HG03159 (cell line): ENCODE measurements at regions not wholly inside any gene's neighbourhood (a gene's known extent, or its start where the extent isn't known, plus 50 kb on each side); places are given as distances from the start of the nearest gene placed in this dataset.
"Not testable (repeated sequence)": the region's sequence is repeated elsewhere in the genome, so short reads cannot be mapped to it uniquely, and the experiment has no call there.

Experiments
- ATAC-seq: cut with Tn5 transposase; IDR thresholded peaks from one replicate; pipeline ENCODE4 v1.9.1; 2021; ENCODE audit warnings: mild to moderate bottlenecking, moderate library complexity; ENCODE audit not compliant: unreplicated experiment

DNA sequence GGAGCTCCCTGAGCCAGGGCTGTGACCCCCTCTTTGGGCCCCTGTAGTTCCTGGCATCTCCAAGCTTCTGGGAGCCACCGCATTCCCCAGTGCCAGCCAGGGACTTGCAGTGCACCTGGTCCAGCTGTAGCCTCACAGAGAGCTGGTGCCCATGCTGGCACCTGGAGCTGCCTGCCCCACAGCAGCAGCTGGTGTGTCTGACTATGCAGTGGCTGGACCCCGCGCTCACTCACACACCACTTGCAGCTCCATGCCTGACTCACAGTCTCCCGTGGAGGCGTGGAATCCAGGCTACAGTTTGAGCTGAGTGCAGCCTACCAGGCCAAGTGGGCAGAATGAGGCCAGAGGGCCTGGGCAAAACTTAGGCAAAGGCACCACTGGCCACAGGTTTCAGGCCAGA, 102.2 kb upstream of the NAMPT start:
- no peak for ATAC-seq

DNA sequence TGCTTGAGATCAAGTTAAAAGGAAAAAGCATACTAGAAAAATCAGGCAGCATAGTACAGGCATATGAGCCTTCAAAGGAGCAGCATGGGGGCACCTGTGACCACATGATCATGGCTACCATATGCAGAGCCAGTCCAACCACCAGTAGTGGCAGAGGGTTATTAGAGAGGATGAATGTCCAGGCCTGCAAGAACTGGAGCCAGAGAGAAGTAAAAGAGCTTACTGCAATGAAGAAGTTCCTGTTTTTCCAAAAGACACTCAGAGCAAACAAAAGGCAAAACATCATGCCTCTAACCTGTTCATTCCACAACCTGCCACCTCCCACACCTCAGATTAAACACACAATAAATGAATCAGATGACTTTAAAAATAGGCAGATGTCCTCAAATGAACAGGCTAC, 99.6 kb upstream of the NAMPT start:
- no peak for ATAC-seq

DNA sequence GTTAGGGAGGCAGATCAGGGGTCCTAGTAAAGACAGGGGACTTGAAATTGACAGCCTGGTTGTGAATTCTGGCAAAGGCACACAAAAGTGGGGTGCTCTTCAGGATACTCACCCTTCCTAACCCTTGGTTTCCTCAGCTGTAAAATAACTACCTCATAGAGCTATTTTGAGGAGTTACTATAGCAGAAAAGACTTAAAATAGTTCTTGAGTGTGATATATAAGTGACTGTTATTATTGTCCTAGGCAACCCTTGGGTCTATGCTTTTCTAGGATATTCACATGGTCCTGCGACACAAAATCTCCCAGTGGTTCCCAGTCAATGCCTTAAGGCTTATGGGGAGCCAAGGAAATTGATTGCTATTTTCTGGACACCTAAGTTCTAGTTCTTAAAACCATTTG, 98.1 kb upstream of the NAMPT start:
- ATAC-seq = no peak

DNA sequence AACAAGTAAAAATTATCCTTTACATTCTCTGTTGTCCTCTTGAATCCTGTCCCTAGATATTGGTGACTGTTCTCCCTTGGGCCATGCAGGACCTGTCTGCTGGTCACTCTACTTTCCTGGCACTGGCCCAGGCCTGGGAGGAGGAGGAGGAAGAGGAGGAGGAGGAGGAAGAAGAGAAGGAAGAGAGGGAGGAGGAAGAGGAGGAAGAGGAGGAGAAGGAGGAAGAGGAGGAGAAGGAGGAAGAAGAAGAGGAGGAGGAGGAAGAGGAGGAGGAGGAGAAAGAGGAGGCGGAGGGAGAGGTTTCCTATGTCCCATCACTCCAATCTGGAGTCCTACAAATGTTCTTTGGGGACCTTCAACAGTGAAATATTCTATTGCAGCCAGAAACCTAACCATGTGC, 97.3 kb upstream of the NAMPT start:
- no peak for ATAC-seq

DNA sequence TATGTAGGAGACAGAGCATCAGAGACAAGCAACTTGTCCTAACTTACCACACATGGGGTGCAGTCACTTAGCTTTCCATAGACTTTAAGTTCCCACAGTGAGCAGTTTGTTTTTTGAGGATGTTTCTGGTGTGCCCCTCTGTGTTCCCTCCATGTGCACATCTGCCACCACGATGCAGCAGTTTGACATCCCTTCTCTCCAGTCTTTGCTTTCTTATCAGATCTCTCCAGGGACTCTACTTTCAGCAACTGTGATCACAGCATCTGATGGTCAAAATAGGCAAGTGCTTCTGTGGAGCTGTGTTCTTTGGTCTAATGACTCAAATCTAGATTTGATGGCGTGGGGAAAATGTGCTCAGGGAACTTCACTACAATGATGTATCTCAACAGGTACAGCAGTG, 96.5 kb upstream of the NAMPT start:
- no peak for ATAC-seq

DNA sequence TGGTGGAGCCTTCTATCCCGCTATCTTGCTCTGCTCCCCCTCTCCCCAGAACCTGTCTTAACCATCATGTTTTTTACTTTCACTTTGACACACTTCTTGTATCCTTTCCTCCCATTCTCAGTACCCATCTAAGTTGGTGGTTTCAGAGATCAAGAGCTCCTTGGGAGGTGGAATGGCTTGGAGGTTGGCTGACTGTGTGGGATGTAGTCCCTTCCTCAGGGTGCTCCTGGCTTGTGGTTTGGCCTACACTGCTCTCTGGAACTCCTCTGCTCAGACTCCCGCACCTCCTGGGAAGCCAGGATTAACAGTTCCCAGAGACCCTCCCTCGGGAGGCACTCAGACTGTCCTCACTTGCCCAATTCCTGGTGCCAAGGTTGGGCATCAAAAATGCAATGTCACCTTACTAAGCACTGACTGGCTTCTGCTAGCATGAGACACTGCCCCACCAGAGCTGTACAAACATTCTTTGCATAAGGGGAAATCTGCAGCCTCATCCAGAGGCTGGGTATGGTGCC, 93.1 kb upstream of the NAMPT start:
- ATAC-seq = no peak

DNA sequence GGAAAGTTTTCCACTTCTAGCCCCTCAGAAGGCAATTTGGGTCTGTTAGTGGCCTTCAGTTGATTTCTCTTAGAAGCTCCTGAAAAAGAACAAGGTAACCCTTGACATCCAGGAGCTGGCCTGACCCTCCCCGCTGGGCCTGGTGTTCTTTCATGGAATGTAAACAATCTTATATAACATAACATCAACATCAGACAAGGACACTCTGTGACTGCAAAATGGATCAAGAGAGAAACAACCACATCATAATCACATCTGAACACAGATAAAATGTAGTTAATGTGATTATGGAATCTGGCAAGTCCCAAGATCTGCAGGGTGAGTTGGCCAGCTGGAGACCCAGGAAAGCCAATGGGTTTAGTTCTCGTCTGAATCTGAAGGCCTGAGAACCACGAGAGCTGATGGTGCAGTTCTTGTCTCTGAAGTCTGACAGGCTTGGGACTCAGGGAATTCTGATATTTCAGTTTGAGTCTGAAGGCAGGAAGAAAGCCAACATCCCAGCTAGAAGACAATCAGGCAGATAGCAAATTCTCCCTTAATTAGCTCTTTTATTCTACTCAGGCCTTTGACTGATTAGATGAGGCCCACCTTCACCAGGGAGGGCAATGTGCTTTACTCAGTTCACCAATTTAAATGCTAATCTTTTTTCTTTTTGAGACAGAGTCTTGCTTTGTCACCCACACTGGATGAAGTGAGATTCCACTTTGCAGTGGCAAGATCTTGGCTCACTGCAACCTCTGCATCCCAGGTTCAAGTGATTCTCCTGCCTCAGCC, 91.4 kb upstream of the NAMPT start:
- no peak for ATAC-seq

DNA sequence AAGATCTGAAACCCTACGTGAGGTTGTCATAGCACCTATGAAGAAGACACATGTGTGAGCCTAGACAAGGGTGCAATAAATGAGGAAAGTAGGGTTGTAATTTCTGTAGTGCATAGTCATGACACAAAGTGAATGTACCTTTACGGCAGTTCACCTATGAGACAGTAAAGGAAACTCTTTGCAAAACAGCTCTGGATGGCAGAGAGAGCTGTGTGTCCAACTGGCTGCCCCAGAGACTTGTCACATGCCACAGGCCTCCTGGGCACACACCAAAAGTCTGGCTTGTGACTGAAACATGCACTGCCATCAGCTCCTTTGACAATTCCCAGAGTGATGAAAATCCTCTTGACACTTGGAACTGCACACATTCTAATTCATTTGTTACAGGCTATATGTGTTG, 90.7 kb upstream of the NAMPT start:
- ATAC-seq = no peak

DNA sequence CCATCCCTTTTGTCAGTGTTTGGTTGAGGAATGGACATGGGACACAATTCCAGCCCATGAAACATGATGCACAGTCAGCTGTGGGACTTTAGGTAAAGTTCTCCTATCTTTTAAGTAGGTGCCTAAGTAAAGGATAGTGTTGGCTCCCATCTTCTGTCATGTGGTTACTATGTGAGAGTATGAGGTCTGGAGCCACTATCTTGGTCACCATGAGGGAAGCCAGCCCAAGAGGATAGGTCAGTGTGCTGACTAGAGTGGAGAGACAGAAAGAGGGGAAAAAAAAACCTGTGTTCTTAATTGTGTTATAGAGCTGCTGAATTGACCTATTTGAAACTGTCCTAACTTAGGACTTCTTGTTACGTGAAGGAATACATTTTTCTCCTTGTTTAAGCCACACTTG, 89.7 kb upstream of the NAMPT start:
- no peak for ATAC-seq

DNA sequence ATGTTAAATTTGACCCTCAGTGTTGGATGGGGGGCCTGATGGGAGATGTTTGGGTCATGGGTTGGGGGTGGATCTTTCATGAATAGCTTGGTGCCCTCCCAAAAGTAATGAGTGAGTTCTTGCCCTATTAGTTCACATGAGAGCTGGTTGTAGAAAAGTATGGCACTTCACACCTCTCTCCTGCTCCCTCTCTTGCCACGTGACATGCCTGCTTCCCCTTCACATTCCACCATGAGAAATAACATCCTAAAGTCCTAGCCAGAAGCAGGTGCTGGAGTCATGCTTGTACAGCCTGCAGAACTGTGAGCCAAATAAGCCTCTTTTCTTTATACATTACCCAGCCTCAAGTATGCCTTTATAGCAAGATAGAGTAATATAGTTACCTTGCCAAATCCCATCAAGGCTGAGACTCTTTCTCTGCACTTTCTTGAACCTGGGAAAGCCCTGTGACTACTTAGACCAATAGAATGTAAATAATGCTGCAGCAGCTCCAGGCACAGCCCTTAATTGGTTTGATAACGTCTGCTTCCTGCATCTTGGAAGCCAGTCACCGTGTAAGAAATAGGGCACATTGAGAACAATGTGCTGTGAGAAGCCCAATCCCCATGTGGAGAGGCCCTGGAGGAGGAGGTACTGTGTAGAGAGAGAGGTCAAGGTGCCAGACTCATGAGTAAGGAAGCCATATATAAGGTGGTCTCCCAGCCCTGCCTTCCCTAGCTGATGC, 88.0 kb upstream of the NAMPT start:
- no peak for ATAC-seq

DNA sequence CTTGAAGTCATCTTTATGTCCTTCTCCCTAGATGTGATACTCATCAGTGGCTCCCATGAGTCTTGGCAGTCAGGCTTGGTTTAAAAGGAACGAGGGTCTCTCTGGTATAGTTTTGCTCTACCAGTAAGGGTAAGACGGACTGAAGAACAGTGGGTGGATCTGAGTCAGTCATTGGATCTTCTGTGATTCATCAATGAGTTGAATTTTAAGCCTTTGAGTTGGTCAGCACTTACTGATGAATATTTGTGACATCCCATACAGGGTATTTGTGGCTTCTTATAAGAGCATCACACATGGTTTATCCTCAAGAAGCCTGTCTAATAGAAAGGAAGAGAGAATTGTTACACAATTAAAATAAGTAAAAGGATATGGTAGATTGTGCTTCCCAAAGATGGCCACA, 87.3 kb upstream of the NAMPT start:
- no peak for ATAC-seq

DNA sequence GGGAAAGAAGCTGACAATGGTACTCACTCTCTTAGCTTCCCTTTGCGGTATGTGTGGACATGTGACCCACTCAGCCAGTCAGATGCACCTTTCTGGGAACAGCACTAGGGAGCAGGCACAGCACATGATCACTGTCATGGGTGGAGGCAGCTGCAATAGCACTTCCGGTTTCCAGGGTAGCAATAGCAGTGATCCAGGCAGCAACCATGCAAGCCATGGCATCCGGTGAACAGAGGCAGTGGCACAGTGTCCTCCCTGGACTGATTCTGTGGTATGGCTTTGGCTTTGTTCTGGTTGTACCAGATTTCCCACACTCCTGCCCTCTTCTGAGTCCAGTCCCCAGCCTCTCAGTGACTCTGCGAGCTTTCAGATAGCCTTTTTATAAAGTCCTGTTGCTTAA, 86.8 kb upstream of the NAMPT start:
- ATAC-seq = no peak

DNA sequence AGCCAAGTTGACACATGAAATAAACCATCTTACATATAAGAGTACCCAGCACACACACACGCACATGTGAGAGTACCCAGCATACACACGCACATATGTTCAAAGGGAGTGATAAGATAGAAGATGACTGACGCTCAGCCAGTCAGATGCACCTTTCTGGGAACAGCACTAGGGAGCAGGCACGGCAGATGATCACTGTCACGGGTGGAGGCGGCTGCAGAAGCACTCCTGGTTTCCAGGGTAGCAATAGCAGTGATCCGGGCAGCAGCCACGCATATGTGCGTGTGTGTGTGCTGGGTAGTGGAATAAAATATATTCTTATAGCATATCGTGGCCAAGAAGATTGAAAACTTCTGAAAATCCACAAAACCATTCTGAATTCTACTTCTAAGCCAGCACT, 85.8 kb upstream of the NAMPT start:
- no peak for ATAC-seq

DNA sequence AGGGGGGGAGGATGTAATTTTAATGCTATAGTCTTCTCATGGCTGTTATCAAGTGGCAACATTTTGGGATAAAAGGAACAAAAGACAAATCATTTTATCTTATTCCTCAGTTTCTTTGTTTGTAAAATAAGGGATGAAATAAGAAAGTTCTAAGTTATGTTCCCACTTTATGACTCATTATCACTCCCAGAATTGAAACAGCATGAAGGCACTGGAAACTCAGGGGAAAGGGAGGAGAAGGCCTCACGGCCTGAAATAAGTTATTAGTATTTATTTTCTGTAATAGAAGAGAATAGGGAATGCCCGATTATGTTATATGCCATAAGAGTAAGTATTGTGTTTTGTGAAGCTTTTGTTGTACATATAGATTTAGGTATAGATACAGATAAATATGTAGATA, 85.0 kb upstream of the NAMPT start:
- ATAC-seq = no peak

DNA sequence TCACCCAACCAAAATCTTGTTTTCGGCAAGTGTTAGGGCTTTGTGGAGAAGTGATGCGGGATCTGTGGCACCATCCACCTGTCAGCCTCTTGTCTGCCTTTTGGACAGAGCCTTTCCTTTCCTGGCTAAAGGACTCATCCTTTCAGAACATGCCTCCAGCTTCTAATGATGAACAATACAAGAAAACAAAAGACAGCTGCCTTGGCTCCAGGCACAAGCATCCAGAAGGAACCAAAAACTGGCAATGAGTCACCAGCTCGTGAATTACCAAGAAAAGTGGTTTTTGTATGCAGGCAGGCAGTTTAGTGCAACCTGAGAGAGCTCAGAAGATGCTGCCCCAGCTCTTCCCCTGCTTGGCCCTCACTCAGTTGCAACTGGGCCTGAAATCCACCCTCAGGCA, 84.6 kb upstream of the NAMPT start:
- no peak for ATAC-seq

DNA sequence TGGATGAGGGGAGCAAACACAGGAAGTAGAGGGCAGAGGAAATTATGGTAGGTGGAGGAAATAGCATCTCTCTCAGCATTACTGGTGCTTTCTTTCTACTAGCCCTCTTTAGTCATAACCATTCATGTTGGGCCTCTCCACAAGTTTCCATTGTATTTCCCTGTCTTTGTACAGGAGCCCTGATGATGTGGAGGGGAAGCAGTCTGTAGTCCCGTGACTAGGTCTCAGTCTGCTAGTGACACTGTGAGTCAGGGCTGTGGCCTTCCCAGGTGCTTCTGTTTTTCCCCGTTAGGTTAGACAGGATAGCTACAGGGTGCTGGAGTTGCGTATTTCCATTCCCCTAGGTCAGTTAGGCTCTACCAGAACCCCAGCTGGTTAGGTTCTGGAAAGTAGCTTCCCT, 82.9 kb upstream of the NAMPT start:
- ATAC-seq = no peak

DNA sequence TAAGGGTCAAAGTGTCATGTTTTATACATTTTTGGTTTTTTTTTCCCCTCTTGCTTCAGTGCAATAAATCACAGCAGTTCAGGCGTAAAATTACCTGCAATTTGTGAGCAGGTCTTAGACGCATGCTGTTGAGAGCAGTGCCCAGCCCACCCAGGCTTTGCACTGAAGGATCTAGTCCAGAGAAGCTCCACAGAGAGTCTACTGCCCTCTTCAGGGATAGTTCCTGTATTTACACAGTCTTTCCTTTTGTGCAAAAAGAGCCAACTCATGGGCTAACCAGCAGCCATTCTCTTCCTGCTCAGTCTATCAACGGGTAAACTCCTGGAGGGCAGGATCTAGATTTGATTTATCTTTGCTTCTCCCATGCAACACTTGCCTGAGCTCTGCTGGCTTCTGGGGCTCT, 82.2 kb upstream of the NAMPT start:
- ATAC-seq = no peak

DNA sequence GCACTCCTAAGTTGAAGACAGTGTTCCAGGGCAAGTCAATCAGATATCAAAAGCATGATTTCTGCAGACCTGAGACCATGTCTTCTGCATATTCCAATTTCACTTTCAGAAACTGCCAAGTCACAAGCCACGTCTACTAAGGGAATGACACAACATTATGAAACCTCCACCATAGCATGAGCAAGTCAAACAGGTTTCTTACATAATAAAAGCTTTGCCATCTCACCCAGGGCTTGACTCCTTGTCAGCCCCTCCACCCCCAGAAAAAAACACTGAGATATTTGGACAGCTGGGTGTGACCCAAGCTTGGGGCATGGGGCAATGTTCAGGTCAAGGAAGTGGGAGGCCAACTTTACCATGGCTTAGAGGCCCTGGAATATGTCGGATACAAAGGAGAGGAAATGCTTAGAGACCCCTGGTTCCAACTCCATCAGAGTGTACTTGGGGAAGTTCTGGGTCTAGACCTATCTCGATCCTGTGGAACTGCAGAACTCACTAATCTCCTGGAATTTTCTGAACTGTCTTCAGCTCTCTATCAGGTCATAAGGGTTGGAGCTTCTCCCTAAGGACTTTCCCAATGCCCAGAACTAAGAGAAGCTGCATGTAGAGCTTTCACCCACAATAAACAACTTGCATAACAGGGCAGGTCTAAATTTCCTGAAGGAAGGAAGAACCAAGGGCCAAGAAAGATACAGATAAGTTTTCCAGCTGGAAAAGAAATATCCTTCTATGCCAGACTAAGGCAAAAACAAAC, 80.6 kb upstream of the NAMPT start:
- peak; percentile 88 for ATAC-seq

DNA sequence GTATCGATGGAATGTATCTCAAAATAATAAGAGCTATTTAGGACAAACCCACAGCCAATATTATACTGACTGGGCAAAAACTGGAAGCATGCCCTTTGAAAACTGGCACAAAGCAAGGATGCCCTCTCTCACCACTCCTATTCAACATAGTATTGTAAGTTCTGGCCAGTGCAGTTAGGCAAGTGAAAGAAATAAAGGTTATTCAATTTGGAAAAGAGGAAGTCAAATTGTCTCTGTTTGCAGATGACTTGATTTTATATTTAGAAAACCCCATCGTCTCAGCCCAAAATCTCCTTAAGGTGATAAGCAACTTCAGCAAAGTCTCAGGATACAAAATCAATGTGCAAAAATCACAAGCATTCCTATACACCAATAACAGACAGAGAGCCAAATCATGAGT, 77.7 kb upstream of the NAMPT start:
- not testable (repeated sequence) for ATAC-seq

DNA sequence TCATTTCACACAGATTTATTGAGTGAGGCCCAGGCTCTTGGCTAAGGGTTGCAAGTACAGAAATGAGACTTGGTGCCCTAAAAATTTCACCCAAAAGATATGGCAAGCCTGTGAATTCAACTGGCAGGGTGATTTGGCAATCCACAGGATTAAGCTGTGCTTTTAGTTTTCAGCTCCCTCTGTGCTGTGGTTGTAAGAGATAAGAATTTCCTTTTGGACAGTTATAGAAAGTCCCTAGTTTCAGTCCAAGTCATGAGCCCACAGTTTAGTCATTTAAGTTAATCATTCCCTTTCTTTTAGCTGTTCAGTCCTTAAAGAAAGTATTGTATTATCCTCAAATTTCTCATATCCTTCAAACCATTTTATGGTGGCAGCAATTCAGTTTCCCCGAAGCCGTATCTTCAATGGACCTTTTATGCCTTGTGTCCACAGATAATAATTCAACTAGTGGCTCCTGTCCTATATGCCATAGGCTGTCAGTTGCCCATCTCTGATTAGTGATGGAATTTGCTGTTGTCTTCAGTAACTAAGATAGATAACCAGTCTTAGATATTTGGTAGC, 73.4 kb upstream of the NAMPT start:
- peak; percentile 61 for ATAC-seq

DNA sequence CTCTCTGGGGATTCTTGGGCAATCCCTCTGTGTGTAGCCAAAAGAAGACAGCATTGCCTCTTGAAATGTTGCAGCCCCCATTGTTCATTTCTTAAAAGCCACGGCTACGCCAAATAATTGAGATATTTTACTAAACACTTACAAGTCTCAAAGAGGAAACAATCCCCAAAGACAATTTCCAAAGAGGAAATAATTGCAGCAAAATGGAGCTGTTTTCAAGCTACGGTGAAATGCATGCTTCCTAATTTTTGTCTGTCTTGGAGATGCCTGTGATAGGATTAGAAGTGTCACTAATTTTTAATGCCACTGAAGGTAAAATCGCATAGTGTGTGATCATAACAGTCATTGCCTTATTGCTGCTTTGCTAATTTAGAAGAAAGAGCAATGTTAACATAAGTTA, 72.9 kb upstream of the NAMPT start:
- ATAC-seq = no peak
